Tibial nerve (tissue), 3 donors: ENCODE measurements at regions not wholly inside any gene's neighbourhood (a gene's known extent, or its start where the extent isn't known, plus 50 kb on each side); places are given as distances from the start of the nearest gene placed in this dataset.

ENCODE experiments used
- POLR2A ChIP-seq, 2 donors: fragments of 450-650 bp; IDR thresholded peaks; one replicate each; pipeline ENCODE4 v1.6.1; 2017; ENCODE audit warnings: antibody characterized with exemption in 2 of 2, mild to moderate bottlenecking in 2 of 2, moderate library complexity in 2 of 2
- TF ChIP-seq, protein P1 (sequence below), 5 experiments: fragments of 200-600 bp in 3 of 5; fragments of 450-650 bp in 2 of 5; sonication (generic) in 3 of 5; IDR thresholded peaks; one replicate each; pipeline ENCODE4 v1.5.1; 2016 to 2019; ENCODE audit warnings: antibody characterized with exemption in 5 of 5, mild to moderate bottlenecking in 3 of 5, moderate library complexity in 2 of 5

DNA sequence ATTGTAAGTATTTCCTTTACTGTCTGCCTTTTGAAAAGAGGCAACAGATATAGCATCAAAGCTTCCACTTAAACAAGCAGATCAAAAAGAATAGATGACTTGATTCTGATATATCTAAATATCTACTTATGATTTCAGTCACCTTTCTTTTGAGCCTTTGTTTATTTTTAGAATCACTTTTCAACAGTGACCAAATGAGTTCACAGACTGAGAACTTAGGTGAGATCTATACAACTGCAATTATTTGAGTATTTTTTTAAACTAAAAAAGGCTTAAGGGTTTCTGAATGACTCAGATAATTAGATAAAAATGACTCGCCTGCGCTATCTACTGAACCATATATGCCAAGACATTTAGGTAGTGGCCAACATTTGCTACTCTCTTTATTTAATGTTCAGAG is 166.7 kb upstream of the KCNIP4 start:
- TF ChIP-seq, protein P1, sequence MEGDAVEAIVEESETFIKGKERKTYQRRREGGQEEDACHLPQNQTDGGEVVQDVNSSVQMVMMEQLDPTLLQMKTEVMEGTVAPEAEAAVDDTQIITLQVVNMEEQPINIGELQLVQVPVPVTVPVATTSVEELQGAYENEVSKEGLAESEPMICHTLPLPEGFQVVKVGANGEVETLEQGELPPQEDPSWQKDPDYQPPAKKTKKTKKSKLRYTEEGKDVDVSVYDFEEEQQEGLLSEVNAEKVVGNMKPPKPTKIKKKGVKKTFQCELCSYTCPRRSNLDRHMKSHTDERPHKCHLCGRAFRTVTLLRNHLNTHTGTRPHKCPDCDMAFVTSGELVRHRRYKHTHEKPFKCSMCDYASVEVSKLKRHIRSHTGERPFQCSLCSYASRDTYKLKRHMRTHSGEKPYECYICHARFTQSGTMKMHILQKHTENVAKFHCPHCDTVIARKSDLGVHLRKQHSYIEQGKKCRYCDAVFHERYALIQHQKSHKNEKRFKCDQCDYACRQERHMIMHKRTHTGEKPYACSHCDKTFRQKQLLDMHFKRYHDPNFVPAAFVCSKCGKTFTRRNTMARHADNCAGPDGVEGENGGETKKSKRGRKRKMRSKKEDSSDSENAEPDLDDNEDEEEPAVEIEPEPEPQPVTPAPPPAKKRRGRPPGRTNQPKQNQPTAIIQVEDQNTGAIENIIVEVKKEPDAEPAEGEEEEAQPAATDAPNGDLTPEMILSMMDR (IDR thresholded peaks at IDR 0.05), result no peak
- TF ChIP-seq POLR2A (IDR thresholded peaks at IDR 0.05), result no peak
